Endodermal cell (in vitro differentiated cells): ENCODE measurements at regions not wholly inside any gene's neighbourhood (a gene's known extent, or its start where the extent isn't known, plus 50 kb on each side); places are given as distances from the start of the nearest gene placed in this dataset.
"Not testable (repeated sequence)": the region's sequence is repeated elsewhere in the genome, so short reads cannot be mapped to it uniquely, and the experiment has no call there.

Experiments
- DNase-seq: peaks from one replicate; pipeline ENCODE4 v3.0.0-alpha.2; 2017
- H3K27ac ChIP-seq: 2 replicates; pipeline ENCODE4 v1.5.1; 2013; ENCODE audit warnings: mild to moderate bottlenecking, low read depth, low read length, moderate library complexity
- H3K27me3 ChIP-seq: 2 replicates; pipeline ENCODE4 v1.6.1; 2013; ENCODE audit warnings: mild to moderate bottlenecking, low read length, moderate library complexity; ENCODE audit not compliant: insufficient read depth, control insufficient read depth, poor library complexity, severe bottlenecking
- H3K36me3 ChIP-seq: 2 replicates; pipeline ENCODE4 v1.7.0; 2013; ENCODE audit warnings: mild to moderate bottlenecking, low read length, moderate library complexity; ENCODE audit not compliant: control insufficient read depth, insufficient read depth
- H3K4me1 ChIP-seq: one replicate; pipeline ENCODE4 v1.7.0; 2013; ENCODE audit warnings: low read length; ENCODE audit not compliant: control insufficient read depth, insufficient read depth
- H3K4me3 ChIP-seq: 2 replicates; pipeline ENCODE4 v1.5.1; 2013; ENCODE audit warnings: mild to moderate bottlenecking, low read length, moderate library complexity
- H3K9ac ChIP-seq: 2 replicates; pipeline ENCODE4 v1.6.1; 2013; ENCODE audit warnings: mild to moderate bottlenecking, low read length, moderate library complexity; ENCODE audit not compliant: poor library complexity, severe bottlenecking; ENCODE audit errors: extremely low read depth
- H3K9me3 ChIP-seq: 2 replicates; pipeline ENCODE4 v1.6.1; 2013; ENCODE audit warnings: mild to moderate bottlenecking, low read length, moderate library complexity; ENCODE audit not compliant: control insufficient read depth
- H3K27ac Mint-ChIP-seq: 2 replicates; pipeline ENCODE4 v1.8.0; 2020; ENCODE audit warnings: mixed read lengths
- H3K27me3 Mint-ChIP-seq: 2 replicates; pipeline ENCODE4 v1.8.0; 2021; ENCODE audit warnings: mild to moderate bottlenecking, mixed read lengths; ENCODE audit not compliant: insufficient read depth
- H3K36me3 Mint-ChIP-seq: 2 replicates; pipeline ENCODE4 v1.8.0; 2020; ENCODE audit warnings: low read depth, mixed read lengths
- H3K4me1 Mint-ChIP-seq: 2 replicates; pipeline ENCODE4 v1.8.0; 2020; ENCODE audit warnings: mixed read lengths
- H3K4me3 Mint-ChIP-seq: 2 replicates; pipeline ENCODE4 v1.8.0; 2020; ENCODE audit warnings: mild to moderate bottlenecking, moderate library complexity, mixed read lengths
- H3K9me3 Mint-ChIP-seq: 2 replicates; pipeline ENCODE4 v1.8.0; 2020; ENCODE audit warnings: mild to moderate bottlenecking, mixed read lengths
- WGBS, 2 experiments: methylation state at CpG; one replicate each; pipeline versions ENCODE4 v1.1.5 to v1.1.7; 2013; ENCODE audit warnings: missing lambda C conversion rate in 2 of 2, mixed read lengths in 1 of 2; ENCODE audit not compliant: insufficient coverage in 1 of 2, insufficient read length in 1 of 2; 5-methylcytosine and 5-hydroxymethylcytosine counted together
- TF ChIP-seq, protein P1 (sequence below): fragments of 200-600 bp; sonication (generic); conservative IDR thresholded peaks from 2 replicates; pipeline ENCODE4 v1.5.0; 2021; ENCODE audit warnings: antibody characterized with exemption, mild to moderate bottlenecking

DNA sequence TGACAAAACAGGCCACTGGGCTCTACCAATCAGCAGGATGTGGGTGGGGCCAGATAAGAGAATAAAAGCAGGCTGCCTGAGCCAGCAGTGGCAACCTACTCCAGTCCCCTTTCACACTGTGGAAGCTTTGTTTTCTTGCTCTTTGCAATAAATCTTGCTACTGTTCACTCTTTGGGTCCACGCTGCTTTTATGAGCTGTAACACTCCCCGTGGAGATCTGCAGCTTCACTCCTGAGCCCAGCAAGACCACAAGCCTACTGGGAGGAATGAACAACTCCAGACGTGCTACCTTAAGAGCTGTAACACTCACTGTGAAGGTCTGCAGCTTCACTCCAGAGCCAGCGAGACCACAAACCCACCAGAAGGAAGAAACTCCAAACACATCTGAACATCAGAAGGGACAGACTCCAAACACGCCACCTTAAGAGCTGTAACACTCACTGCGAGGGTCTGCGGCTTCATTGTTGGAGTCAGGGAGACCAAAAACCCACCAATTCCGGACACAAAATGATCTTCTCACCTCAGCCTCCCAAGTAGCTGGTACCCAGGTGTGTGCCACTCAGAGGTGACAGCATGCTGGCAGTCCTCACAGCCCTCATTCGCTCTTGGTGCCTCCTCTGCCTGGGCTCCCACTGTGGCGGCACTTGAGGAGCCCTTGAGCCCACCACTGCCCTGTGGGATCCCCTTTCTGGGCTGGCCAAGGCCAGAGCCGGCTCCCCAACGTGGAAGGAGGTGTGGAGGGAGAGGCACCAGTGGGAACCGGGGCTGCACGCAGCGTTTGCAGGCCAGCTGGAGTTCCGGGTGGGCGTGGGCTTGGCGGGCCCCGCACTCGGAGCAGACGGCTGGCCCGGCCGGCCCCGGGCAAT, 66.0 kb upstream of the SLC25A43 start:
- 94 to 95% methylated on average over 4 to 23 of the region's 24 CpGs for WGBS, 2 experiments
- not testable (repeated sequence) for H3K4me3 ChIP-seq, H3K9me3 ChIP-seq, H3K27me3 Mint-ChIP-seq, H3K36me3 Mint-ChIP-seq, H3K4me1 Mint-ChIP-seq, H3K27ac Mint-ChIP-seq, H3K9ac ChIP-seq, H3K27ac ChIP-seq, H3K4me1 ChIP-seq, H3K36me3 ChIP-seq, DNase-seq, H3K27me3 ChIP-seq, H3K4me3 Mint-ChIP-seq
- H3K9me3 Mint-ChIP-seq = peaks cover 68% of the 10 kb centered on the region

DNA sequence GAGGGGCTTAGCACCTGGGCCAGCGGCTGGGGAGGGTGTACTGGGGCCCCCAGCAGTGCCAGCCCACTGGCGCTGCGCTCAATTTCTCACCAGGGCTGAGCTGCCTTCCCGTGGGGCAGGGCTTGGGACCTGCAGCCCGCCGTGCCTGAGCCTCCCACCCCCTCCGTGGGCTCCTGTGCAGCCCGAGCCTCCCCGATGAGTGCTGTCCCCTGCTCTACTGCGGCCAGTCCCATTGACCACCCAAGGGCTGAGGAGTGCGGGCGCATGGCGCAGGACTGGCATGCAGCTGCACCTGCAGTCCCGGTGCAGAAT, 65.5 kb upstream of the SLC25A43 start:
- not testable (repeated sequence) for H3K27ac Mint-ChIP-seq, H3K27ac ChIP-seq, DNase-seq, H3K4me3 ChIP-seq, H3K4me3 Mint-ChIP-seq, H3K36me3 ChIP-seq, H3K9me3 ChIP-seq, H3K27me3 ChIP-seq, H3K4me1 Mint-ChIP-seq, H3K36me3 Mint-ChIP-seq, H3K27me3 Mint-ChIP-seq, H3K4me1 ChIP-seq, H3K9ac ChIP-seq
- WGBS, 2 experiments = 95% methylated on average over 14 of the region's 14 CpGs; no CpG with 5 or more reads in 1 of the 2 experiments
- H3K9me3 Mint-ChIP-seq = peaks cover 66% of the 10 kb centered on the region

DNA sequence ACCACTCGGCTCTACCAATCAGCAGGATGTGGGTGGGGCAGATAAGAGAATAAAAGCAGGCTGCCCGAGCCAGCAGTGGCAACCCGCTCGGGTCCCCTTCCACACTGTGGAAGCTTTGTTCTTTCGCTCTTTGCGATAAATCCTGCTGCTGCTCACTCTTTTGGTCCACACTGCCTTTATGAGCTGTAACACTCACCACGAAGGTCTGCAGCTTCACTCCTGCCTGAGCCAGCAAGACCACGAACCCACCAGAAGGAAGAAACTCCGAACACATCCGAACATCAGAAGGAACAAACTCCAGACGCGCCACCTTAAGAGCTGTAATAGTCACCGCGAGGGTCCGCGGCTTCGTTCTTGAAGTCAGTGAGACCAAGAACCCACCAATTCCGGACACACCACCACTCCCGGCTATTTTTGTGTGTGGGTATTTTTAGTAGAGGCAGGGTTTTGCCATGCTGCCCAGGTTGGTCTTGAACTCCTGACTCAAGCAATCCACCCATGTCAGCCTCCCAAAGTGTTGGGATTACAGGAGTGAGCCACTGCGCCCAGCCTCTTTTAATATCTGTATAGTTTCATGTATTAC, 64.6 kb upstream of the SLC25A43 start:
- not testable (repeated sequence) for H3K4me1 ChIP-seq, DNase-seq, H3K27ac Mint-ChIP-seq, H3K4me3 Mint-ChIP-seq, H3K36me3 Mint-ChIP-seq, H3K27me3 ChIP-seq, H3K27me3 Mint-ChIP-seq, H3K27ac ChIP-seq, H3K4me3 ChIP-seq, H3K9ac ChIP-seq, H3K4me1 Mint-ChIP-seq, H3K36me3 ChIP-seq
- H3K9me3 Mint-ChIP-seq = peaks cover 65% of the 10 kb centered on the region
- WGBS, 2 experiments = 100% methylated on average over 19 of the region's 20 CpGs; no CpG with 5 or more reads in 1 of the 2 experiments
- H3K9me3 ChIP-seq = peaks cover 12% of the 10 kb centered on the region

DNA sequence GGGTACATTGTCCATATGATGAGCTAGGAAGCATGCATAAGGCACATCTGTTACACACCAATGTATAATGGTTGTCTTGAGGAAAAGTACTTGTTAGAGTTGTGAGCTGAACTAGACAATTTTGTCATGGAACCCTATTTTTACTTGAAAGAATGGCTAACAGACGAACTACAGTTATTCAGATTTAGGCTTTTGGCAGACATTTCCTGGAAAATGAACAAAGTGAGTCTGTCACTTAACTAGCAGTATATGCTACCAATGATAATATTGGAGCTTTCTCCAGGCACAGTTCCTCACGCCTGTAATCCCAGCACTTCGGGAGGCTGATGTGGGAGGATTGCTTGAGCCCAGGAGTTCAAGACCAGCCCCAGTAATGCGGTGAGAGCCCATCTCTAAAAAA, 61.9 kb upstream of the SLC25A43 start:
- no peaks in the 10 kb centered on the region for H3K36me3 ChIP-seq
- Mint-ChIP-seq H3K4me1 (no peaks in the 10 kb centered on the region), H3K36me3 (peaks cover 1% of the 10 kb centered on the region), H3K9me3 (peaks cover 68% of the 10 kb centered on the region), H3K27me3 (no peaks in the 10 kb centered on the region), H3K27ac (no peak overlapping the region), H3K4me3 (no peak overlapping the region)
- TF ChIP-seq, protein P1, sequence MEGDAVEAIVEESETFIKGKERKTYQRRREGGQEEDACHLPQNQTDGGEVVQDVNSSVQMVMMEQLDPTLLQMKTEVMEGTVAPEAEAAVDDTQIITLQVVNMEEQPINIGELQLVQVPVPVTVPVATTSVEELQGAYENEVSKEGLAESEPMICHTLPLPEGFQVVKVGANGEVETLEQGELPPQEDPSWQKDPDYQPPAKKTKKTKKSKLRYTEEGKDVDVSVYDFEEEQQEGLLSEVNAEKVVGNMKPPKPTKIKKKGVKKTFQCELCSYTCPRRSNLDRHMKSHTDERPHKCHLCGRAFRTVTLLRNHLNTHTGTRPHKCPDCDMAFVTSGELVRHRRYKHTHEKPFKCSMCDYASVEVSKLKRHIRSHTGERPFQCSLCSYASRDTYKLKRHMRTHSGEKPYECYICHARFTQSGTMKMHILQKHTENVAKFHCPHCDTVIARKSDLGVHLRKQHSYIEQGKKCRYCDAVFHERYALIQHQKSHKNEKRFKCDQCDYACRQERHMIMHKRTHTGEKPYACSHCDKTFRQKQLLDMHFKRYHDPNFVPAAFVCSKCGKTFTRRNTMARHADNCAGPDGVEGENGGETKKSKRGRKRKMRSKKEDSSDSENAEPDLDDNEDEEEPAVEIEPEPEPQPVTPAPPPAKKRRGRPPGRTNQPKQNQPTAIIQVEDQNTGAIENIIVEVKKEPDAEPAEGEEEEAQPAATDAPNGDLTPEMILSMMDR = no peak
- H3K4me1 ChIP-seq = no peaks in the 10 kb centered on the region
- 81 to 83% methylated on average over 1 to 3 of the region's 4 CpGs for WGBS, 2 experiments
- H3K4me3 ChIP-seq = no peak overlapping the region
- DNase-seq = no peak
- no peaks in the 10 kb centered on the region for H3K27me3 ChIP-seq
- peaks cover 12% of the 10 kb centered on the region for H3K9me3 ChIP-seq
- H3K9ac ChIP-seq = no peak overlapping the region
- H3K27ac ChIP-seq = no peak overlapping the region
